Cardiac fibroblast (primary cell): ENCODE measurements at regions not wholly inside any gene's neighbourhood (a gene's known extent, or its start where the extent isn't known, plus 50 kb on each side); places are given as distances from the start of the nearest gene placed in this dataset.

ENCODE experiments used
- DNase-seq, 2 donors: peaks; one replicate each; pipeline versions ENCODE4 v3.0.0 to v3.0.0-alpha.2; 2010; ENCODE audit warnings: low read depth in 2 of 2
- H3K4me3 ChIP-seq, 2 donors: replicated peaks in 1 of 2; 1 replicate in 1 of 2; 2 replicates in 1 of 2; pipeline ENCODE4 v1.5.1; 2011; ENCODE audit warnings: low read depth in 2 of 2, low read length in 2 of 2, mild to moderate bottlenecking in 2 of 2, moderate library complexity in 1 of 2
- CTCF ChIP-seq: IDR thresholded peaks from one replicate; pipeline ENCODE4 v1.5.1; 2011; ENCODE audit warnings: low read depth, mild to moderate bottlenecking, low read length, inconsistent platforms

GRCh38 chr17:14451729-14452191 is 150.9 kb downstream of the HS3ST3B1 start:
- no peak for TF ChIP-seq CTCF
- no peak overlapping the region for H3K4me3 ChIP-seq
- no peak for DNase-seq

DNA sequence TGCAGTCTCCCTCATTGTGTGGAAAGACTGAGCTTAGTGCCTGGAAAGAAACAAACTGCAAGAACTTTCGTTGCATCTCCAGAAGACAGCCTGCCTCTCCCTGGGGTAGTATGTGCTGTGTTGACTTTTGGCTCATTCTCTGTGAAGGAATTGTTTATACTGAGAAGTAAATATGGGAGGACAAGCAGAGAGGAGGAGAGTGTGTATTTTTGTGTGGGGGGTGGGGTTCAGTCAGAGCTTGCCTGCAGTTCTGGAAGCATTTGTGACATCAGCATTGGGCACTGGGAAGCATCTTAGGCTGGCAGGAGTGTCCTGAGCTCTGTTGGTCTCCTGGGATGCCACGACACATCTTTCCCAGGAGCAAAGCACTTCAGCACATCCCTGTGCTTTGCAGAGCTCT is 147.9 kb downstream of the HS3ST3B1 start:
- no peak overlapping the region for H3K4me3 ChIP-seq
- no peak for TF ChIP-seq CTCF
- DNase-seq: no peak

DNA sequence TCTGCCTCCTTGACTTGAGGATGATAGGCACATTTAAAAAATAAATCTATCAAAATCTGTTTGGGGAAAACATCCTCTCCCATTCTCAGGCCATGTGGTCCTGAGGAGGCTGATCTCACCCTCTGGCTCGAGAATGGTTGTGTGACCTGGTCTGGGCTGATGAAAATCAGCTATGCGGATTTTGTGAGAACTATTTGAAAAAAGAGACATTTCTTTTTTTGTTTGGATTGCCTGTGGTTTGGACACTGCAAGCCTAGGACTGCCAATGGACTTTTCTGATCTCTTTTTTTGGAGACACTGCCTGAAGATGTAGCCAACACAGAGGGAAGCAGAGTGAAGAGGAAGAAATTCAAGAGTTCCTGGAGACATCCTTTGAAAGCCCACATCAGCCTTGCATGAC is 145.9 kb downstream of the HS3ST3B1 start:
- no peak overlapping the region for H3K4me3 ChIP-seq
- DNase-seq: no peak
- no peak for TF ChIP-seq CTCF

GRCh38 chr17:14444915-14445314 is 144.0 kb downstream of the HS3ST3B1 start:
- H3K4me3 ChIP-seq: no peak overlapping the region
- no peak for DNase-seq
- no peak for TF ChIP-seq CTCF

DNA sequence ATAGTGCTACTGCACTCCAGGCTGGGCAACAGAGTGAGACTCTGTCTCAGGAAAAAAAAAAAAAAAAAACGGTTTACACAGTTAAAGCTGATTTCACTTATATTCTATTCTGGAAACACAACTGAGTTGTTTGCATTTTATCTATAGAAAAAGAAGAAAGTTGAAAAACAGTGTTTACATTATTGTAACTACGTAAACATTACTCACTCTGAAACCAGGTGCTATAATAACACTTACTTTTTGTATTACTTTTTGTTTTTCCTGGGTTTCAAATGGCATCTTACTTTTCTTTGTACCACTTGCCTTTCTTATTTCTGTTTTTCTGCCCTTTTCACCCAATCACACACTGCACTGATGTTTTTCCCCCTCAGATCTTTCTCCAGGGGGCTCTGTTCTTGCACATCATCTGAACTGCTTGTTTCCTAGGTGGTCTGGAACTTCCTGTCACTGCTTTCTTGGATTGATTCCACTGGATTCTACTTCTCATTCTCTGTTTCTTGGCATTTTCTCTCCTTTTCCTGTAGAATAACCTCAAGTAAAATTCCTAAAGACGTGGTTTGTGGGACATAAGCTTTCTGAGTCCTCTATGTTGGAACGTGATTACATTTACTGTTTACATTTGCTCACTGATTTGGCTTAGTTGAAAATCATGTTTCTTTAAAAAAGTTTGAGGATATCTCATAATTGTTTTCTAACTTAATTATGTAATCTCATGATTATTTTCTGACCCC is 142.1 kb downstream of the HS3ST3B1 start:
- no peak for DNase-seq
- H3K4me3 ChIP-seq: no peak overlapping the region
- TF ChIP-seq CTCF: no peak

GRCh38 chr17:14437176-14437575 is 136.3 kb downstream of the HS3ST3B1 start:
- no peak overlapping the region for H3K4me3 ChIP-seq
- DNase-seq: no peak
- TF ChIP-seq CTCF: no peak

- no peak overlapping the region for H3K4me3 ChIP-seq
- no peak for TF ChIP-seq CTCF
- DNase-seq: no peak
Observed at GRCh38 chr17:14436266-14436665, 135.4 kb downstream of the HS3ST3B1 start.
